Erythroblast (primary cell): ENCODE measurements at regions not wholly inside any gene's neighbourhood (a gene's known extent, or its start where the extent isn't known, plus 50 kb on each side); places are given as distances from the start of the nearest gene placed in this dataset.

Experiments
- DNase-seq, 2 experiments: peaks; one replicate each; lab custom pipeline; 2025; lab: John Stamatoyannopoulos, UW
- GATA1 ChIP-seq: IDR thresholded peaks from 2 replicates; pipeline ENCODE4 v1.6.1; 2011; ENCODE audit warnings: low read depth, mild to moderate bottlenecking, control low read depth, low read length, moderate library complexity
- POLR2A ChIP-seq: IDR thresholded peaks from 2 replicates; pipeline ENCODE4 v1.6.1; 2011; ENCODE audit warnings: mild to moderate bottlenecking, low read length

- TF ChIP-seq POLR2A = no peak
- no peak for TF ChIP-seq GATA1
- DNase-seq = no peak
Observed at GRCh38 chr11:95291946-95292345, 60.9 kb upstream of the SESN3 start.

GRCh38 chr11:95289378-95290101 is 58.5 kb upstream of the SESN3 start:
- TF ChIP-seq GATA1 (no peak), POLR2A (no peak)
- no peak for DNase-seq

GRCh38 chr11:95284057-95285052 is 53.4 kb upstream of the SESN3 start:
- DNase-seq = no peak
- TF ChIP-seq POLR2A (no peak), GATA1 (no peak)

GRCh38 chr11:95283650-95284049 is 52.6 kb upstream of the SESN3 start:
- no peak for DNase-seq
- no peak for TF ChIP-seq POLR2A
- TF ChIP-seq GATA1 = no peak

GRCh38 chr11:95283146-95283545 is 52.1 kb upstream of the SESN3 start:
- no peak for TF ChIP-seq POLR2A
- TF ChIP-seq GATA1 = no peak
- DNase-seq = no peak

- no peak for TF ChIP-seq GATA1
- no peak for DNase-seq
Observed at GRCh38 chr11:95282291-95282751, 51.3 kb upstream of the SESN3 start.
